H9 (cell line): ENCODE measurements at regions not wholly inside any gene's neighbourhood (a gene's known extent, or its start where the extent isn't known, plus 50 kb on each side); places are given as distances from the start of the nearest gene placed in this dataset.

Experiments
- DNase-seq: peaks from one replicate; pipeline ENCODE4 v3.0.0-alpha.2; 2017
- H2AFZ ChIP-seq: one replicate; pipeline ENCODE4 v1.6.1; 2013; ENCODE audit warnings: mild to moderate bottlenecking, low read length, control low read depth, moderate library complexity
- H2AK5ac ChIP-seq: 2 replicates; pipeline ENCODE4 v1.6.1; 2013; ENCODE audit warnings: low read length, control low read depth, mixed read lengths; ENCODE audit not compliant: insufficient read length
- H2BK120ac ChIP-seq: one replicate; pipeline ENCODE4 v1.6.1; 2013; ENCODE audit warnings: low read depth, mild to moderate bottlenecking, low read length, control low read depth, inconsistent platforms; ENCODE audit not compliant: poor library complexity, severe bottlenecking
- H2BK12ac ChIP-seq: 2 replicates; pipeline ENCODE4 v1.6.1; 2013; ENCODE audit warnings: low read length, control low read depth, mixed read lengths, low read depth; ENCODE audit not compliant: insufficient read length
- H2BK15ac ChIP-seq: 2 replicates; pipeline ENCODE4 v1.6.1; 2013; ENCODE audit warnings: low read depth, low read length, control low read depth
- H2BK20ac ChIP-seq: one replicate; pipeline ENCODE4 v1.6.1; 2013; ENCODE audit warnings: low read depth, mild to moderate bottlenecking, low read length, control low read depth, inconsistent platforms; ENCODE audit not compliant: poor library complexity, severe bottlenecking
- H2BK5ac ChIP-seq: 2 replicates; pipeline ENCODE4 v1.6.1; 2013; ENCODE audit warnings: low read length, control low read depth, mixed read lengths; ENCODE audit not compliant: insufficient read length
- H3K14ac ChIP-seq: 2 replicates; pipeline ENCODE4 v1.6.1; 2013; ENCODE audit warnings: low read length, control low read depth; ENCODE audit not compliant: insufficient read depth
- H3K18ac ChIP-seq: 2 replicates; pipeline ENCODE4 v1.6.1; 2013; ENCODE audit warnings: low read depth, mild to moderate bottlenecking, mixed read lengths, low read length, control low read depth; ENCODE audit not compliant: insufficient read length
- H3K23ac ChIP-seq: 2 replicates; pipeline ENCODE4 v1.6.1; 2013; ENCODE audit warnings: low read length, control low read depth, mixed read lengths, low read depth; ENCODE audit not compliant: insufficient read length
- H3K23me2 ChIP-seq: 2 replicates; pipeline ENCODE4 v1.6.1; 2013; ENCODE audit warnings: low read depth, mild to moderate bottlenecking, mixed read lengths, low read length, control low read depth; ENCODE audit not compliant: insufficient read length, poor library complexity, severe bottlenecking
- H3K27ac ChIP-seq: 2 replicates; pipeline ENCODE4 v1.5.1; 2013; ENCODE audit warnings: low read length, control low read depth, mixed read lengths, low read depth; ENCODE audit not compliant: insufficient read length
- H3K27me3 ChIP-seq: 2 replicates; pipeline ENCODE4 v1.6.1; 2013; ENCODE audit warnings: low read length, control low read depth, inconsistent platforms; ENCODE audit not compliant: insufficient read depth
- H3K4ac ChIP-seq: 2 replicates; pipeline ENCODE4 v1.6.1; 2013; ENCODE audit warnings: low read depth, mild to moderate bottlenecking, control low read depth, inconsistent platforms, low read length, moderate library complexity
- H3K4me1 ChIP-seq: 2 replicates; pipeline ENCODE4 v1.6.1; 2013; ENCODE audit warnings: low read length, control low read depth, inconsistent platforms; ENCODE audit not compliant: insufficient read depth
- H3K4me2 ChIP-seq: 2 replicates; pipeline ENCODE4 v1.6.1; 2013; ENCODE audit warnings: low read length, control low read depth, mixed read lengths; ENCODE audit not compliant: insufficient read length, insufficient read depth
- H3K56ac ChIP-seq: 2 replicates; pipeline ENCODE4 v1.6.1; 2013; ENCODE audit warnings: low read depth, mild to moderate bottlenecking, mixed read lengths, low read length, control low read depth; ENCODE audit not compliant: insufficient read length
- H3K79me1 ChIP-seq: 2 replicates; pipeline ENCODE4 v1.6.1; 2013; ENCODE audit warnings: low read depth, mild to moderate bottlenecking, moderate library complexity, low read length, control low read depth, inconsistent platforms; ENCODE audit not compliant: insufficient read depth, poor library complexity, severe bottlenecking
- H3K79me2 ChIP-seq: 2 replicates; pipeline ENCODE4 v1.6.1; 2013; ENCODE audit warnings: low read length, control low read depth, inconsistent platforms; ENCODE audit not compliant: insufficient read depth
- H3K9ac ChIP-seq: 2 replicates; pipeline ENCODE4 v1.6.1; 2013; ENCODE audit warnings: low read length, control low read depth, mixed read lengths; ENCODE audit not compliant: insufficient read length; ENCODE audit errors: extremely low read depth
- H3K9me3 ChIP-seq: one replicate; pipeline ENCODE4 v1.6.1; 2013; ENCODE audit warnings: low read depth, low read length, inconsistent platforms; ENCODE audit not compliant: control insufficient read depth
- H3T11ph ChIP-seq: one replicate; pipeline ENCODE4 v1.6.1; 2013; ENCODE audit warnings: mild to moderate bottlenecking, low read length, control low read depth, inconsistent platforms
- H4K20me1 ChIP-seq: one replicate; pipeline ENCODE4 v1.6.1; 2013; ENCODE audit not compliant: control insufficient read depth, insufficient read length, insufficient read depth
- H4K5ac ChIP-seq: 2 replicates; pipeline ENCODE4 v1.6.1; 2013; ENCODE audit warnings: low read depth, mild to moderate bottlenecking, mixed read lengths, low read length, control low read depth; ENCODE audit not compliant: insufficient read length
- H4K8ac ChIP-seq: replicated peaks from 2 replicates; pipeline ENCODE4 v1.6.1; 2013; ENCODE audit warnings: low read length, control low read depth, mixed read lengths, low read depth; ENCODE audit not compliant: insufficient read length
- H4K91ac ChIP-seq: 2 replicates; pipeline ENCODE4 v1.6.1; 2013; ENCODE audit warnings: low read depth, mild to moderate bottlenecking, moderate library complexity, mixed read lengths, low read length, control low read depth; ENCODE audit not compliant: insufficient read length
- H3K27ac Mint-ChIP-seq, 3 experiments: 2 replicates in 2 of 3; 3 replicates in 1 of 3; pipeline ENCODE4 v1.8.0; 2020 to 2021; ENCODE audit warnings: mixed read lengths in 3 of 3, mild to moderate bottlenecking in 1 of 3, moderate library complexity in 1 of 3
- H3K27me3 Mint-ChIP-seq: 2 replicates; pipeline ENCODE4 v1.8.0; 2021; ENCODE audit warnings: low read depth, mild to moderate bottlenecking, moderate library complexity, mixed read lengths
- H3K36me3 Mint-ChIP-seq, 3 experiments: 2 replicates in 2 of 3; 3 replicates in 1 of 3; pipeline ENCODE4 v1.8.0; 2020 to 2021; ENCODE audit warnings: low read depth in 3 of 3, mixed read lengths in 3 of 3; ENCODE audit not compliant: insufficient read depth in 1 of 3
- H3K4me1 Mint-ChIP-seq, 2 experiments: 2 replicates each; pipeline ENCODE4 v1.8.0; 2020; ENCODE audit warnings: mixed read lengths in 2 of 2
- H3K4me3 Mint-ChIP-seq, 2 experiments: 2 replicates in 1 of 2; 3 replicates in 1 of 2; pipeline ENCODE4 v1.8.0; 2020 to 2021; ENCODE audit warnings: mild to moderate bottlenecking in 2 of 2, mixed read lengths in 2 of 2, moderate library complexity in 1 of 2
- H3K9me3 Mint-ChIP-seq, 2 experiments: 2 replicates in 1 of 2; 3 replicates in 1 of 2; pipeline ENCODE4 v1.8.0; 2020; ENCODE audit warnings: mild to moderate bottlenecking in 2 of 2, mixed read lengths in 2 of 2, moderate library complexity in 1 of 2
- CTCF ChIP-seq: fragments of 200-600 bp; sonication (generic); conservative IDR thresholded peaks from 3 replicates; pipeline ENCODE4 v1.8.0; 2021; ENCODE audit warnings: antibody characterized with exemption, mild to moderate bottlenecking
- WGBS: extraction: QIAGEN DNeasy Blood & Tissue Kit; methylation state at CpG from one replicate; pipeline ENCODE4 v1.1.7; 2013; ENCODE audit warnings: missing lambda C conversion rate, low lambda C conversion rate, mixed read lengths; ENCODE audit not compliant: insufficient read length; ENCODE audit errors: extremely low coverage; 5-methylcytosine and 5-hydroxymethylcytosine counted together

- Histone ChIP-seq H3T11ph (no peak overlapping the region), H3K9ac (no peak overlapping the region), H3K27ac (no peak overlapping the region), H2AFZ (no peak overlapping the region), H3K56ac (no peak overlapping the region), H3K4me2 (no peak overlapping the region), H2BK20ac (no peak overlapping the region), H3K4ac (no peak overlapping the region), H4K8ac (no peak overlapping the region), H4K5ac (no peak overlapping the region), H2BK15ac (no peak overlapping the region), H3K18ac (no peak overlapping the region), H3K79me1 (no peaks in the 10 kb centered on the region), H2BK120ac (no peak overlapping the region), H3K9me3 (no peaks in the 10 kb centered on the region), H3K14ac (no peak overlapping the region), H4K20me1 (no peaks in the 10 kb centered on the region), H3K79me2 (no peaks in the 10 kb centered on the region), H2BK5ac (no peak overlapping the region), H3K27me3 (no peaks in the 10 kb centered on the region), H2AK5ac (no peak overlapping the region), H3K23me2 (no peaks in the 10 kb centered on the region), H2BK12ac (no peak overlapping the region), H3K23ac (no peak overlapping the region), H4K91ac (no peak overlapping the region), H3K4me1 (no peaks in the 10 kb centered on the region)
- TF ChIP-seq CTCF = peak; percentile 80
- no peak overlapping the region for H3K4me3 Mint-ChIP-seq
- peaks cover 1 to 4% of the 10 kb centered on the region in 2 experiments; a peak in 3 of 4 replicates for H3K4me1 Mint-ChIP-seq
- no CpG with 5 or more reads among the region's 11 CpGs for WGBS
- H3K27me3 Mint-ChIP-seq = no peaks in the 10 kb centered on the region
- peak; percentile 87 for DNase-seq
- H3K36me3 Mint-ChIP-seq = no peaks in the 10 kb centered on the region; a peak in 1 of 7 replicates
- H3K9me3 Mint-ChIP-seq = no peaks in the 10 kb centered on the region
- H3K27ac Mint-ChIP-seq = no peak overlapping the region; a peak in 1 of 7 replicates
Observed at GRCh38 chr1:199243423-199244061, 604.7 kb downstream of the PTPRC start.
